HG02642 (cell line): ENCODE measurements at regions not wholly inside any gene's neighbourhood (a gene's known extent, or its start where the extent isn't known, plus 50 kb on each side); places are given as distances from the start of the nearest gene placed in this dataset.
"Not testable (repeated sequence)": the region's sequence is repeated elsewhere in the genome, so short reads cannot be mapped to it uniquely, and the experiment has no call there.

Experiments
- ATAC-seq: cut with Tn5 transposase; IDR thresholded peaks from one replicate; pipeline ENCODE4 v1.9.1; 2021; ENCODE audit warnings: mild to moderate bottlenecking; ENCODE audit not compliant: unreplicated experiment, poor library complexity

GRCh38 chrX:40788698-40789097 lies 53.4 kb upstream of the MED14 start:
- not testable (repeated sequence) for ATAC-seq

GRCh38 chrX:40792433-40792832 lies 57.1 kb upstream of the MED14 start:
- no peak for ATAC-seq

GRCh38 chrX:40794829-40795130 lies 59.4 kb upstream of the MED14 start:
- not testable (repeated sequence) for ATAC-seq

- not testable (repeated sequence) for ATAC-seq
These were observed 64.4 kb upstream of the MED14 start for GRCh38 chrX:40799745-40800144.

- no peak for ATAC-seq
These were observed 70.1 kb upstream of the MED14 start for GRCh38 chrX:40805404-40805803.

- no peak for ATAC-seq
These were observed 71.3 kb upstream of the MED14 start for GRCh38 chrX:40806513-40807220.

GRCh38 chrX:40807384-40807783 lies 72.0 kb upstream of the MED14 start:
- no peak for ATAC-seq

- no peak for ATAC-seq
These were observed 72.9 kb upstream of the MED14 start for GRCh38 chrX:40808203-40808602.

- ATAC-seq = no peak
These were observed 73.9 kb upstream of the MED14 start for GRCh38 chrX:40809210-40809609.

GRCh38 chrX:40815045-40815444 lies 79.7 kb upstream of the MED14 start:
- ATAC-seq = not testable (repeated sequence)

- no peak for ATAC-seq
These were observed 81.6 kb upstream of the MED14 start for GRCh38 chrX:40816906-40817305.

GRCh38 chrX:40818236-40818635 lies 82.9 kb upstream of the MED14 start:
- no peak for ATAC-seq

- ATAC-seq = no peak
These were observed 86.4 kb upstream of the MED14 start for GRCh38 chrX:40821780-40822179.

GRCh38 chrX:40827331-40827730 lies 92.0 kb upstream of the MED14 start:
- no peak for ATAC-seq

GRCh38 chrX:40831750-40832149 lies 96.4 kb upstream of the MED14 start:
- no peak for ATAC-seq

- no peak for ATAC-seq
These were observed 97.4 kb upstream of the MED14 start for GRCh38 chrX:40832723-40833122.

GRCh38 chrX:40834225-40834624 lies 98.9 kb upstream of the MED14 start:
- ATAC-seq = no peak

- ATAC-seq = no peak
These were observed 100.2 kb upstream of the MED14 start for GRCh38 chrX:40835526-40835925.

GRCh38 chrX:40843643-40844042 lies 108.3 kb upstream of the MED14 start:
- ATAC-seq = no peak

- ATAC-seq = no peak
These were observed 109.1 kb upstream of the MED14 start for GRCh38 chrX:40844471-40844870.

GRCh38 chrX:40845331-40845911 lies 110.1 kb upstream of the MED14 start:
- ATAC-seq = no peak
